GM19043 (cell line): ENCODE measurements at regions not wholly inside any gene's neighbourhood (a gene's known extent, or its start where the extent isn't known, plus 50 kb on each side); places are given as distances from the start of the nearest gene placed in this dataset.
"Not testable (repeated sequence)": the region's sequence is repeated elsewhere in the genome, so short reads cannot be mapped to it uniquely, and the experiment has no call there.

Source experiments
- ATAC-seq: cut with Tn5 transposase; IDR thresholded peaks from one replicate; pipeline ENCODE4 v1.9.1; 2021; ENCODE audit warnings: low read depth; ENCODE audit not compliant: unreplicated experiment

DNA sequence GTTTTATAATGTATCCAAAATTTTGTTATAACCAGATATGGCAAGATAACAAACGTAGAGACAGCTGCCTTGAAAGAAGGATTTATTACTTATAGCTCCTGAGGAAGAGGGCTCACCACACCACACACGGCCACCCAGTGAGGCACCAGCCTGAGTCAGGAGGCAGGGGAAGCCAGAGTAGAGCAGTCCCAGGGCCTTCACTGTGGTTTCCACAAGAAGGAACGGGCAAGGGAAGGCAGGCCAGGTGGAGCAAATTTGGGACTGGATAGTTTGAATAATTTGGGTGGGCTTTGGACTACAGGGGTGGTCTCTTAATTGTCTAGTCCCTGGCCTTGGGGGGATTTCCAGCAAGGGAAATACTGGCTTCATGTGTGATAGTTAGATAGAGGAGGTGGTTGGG is 72.5 kb downstream of the RRAGC start:
- no peak for ATAC-seq

- ATAC-seq, result no peak
These were observed 73.5 kb downstream of the RRAGC start for GRCh38 chr1:38786040-38786436.

DNA sequence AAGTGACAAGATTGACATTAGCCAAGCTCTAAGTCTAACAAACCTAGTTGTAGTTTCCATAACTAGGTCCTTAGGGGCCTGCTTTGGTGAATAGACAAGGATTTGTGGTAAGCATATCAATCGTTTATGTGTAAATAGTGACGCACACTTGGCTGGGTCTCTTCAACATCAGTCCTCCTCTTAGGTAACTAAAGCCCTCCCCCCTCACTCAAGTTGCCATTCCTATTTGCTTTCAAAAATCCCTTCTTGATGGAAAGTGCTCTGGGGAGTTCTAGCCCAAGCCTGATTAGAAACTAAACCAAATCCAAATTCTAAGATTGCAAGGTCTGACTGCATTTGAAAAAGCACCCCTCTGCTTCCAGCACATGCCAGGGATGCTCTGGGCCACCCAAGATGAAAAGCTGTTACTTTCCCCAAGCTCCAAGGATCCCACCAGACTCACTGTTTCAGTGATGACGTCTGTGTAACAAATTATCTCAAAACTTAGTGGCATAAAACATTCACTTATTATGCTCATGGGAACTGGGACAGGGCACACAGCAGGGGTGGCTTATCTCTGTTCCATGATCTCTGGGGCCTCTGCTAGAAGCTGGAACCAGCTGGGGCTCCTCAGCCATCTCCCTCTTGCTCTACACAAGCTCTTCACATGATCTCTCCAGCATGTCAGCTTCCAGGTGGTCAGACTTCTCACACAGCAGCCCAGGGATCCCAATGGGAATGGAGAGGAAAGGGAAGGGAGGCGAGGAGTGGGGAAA is 74.1 kb downstream of the RRAGC start:
- ATAC-seq, result no peak

GRCh38 chr1:38784452-38785284 is 74.9 kb downstream of the RRAGC start:
- ATAC-seq, result no peak

GRCh38 chr1:38783640-38784229 is 75.8 kb downstream of the RRAGC start:
- ATAC-seq, result no peak

DNA sequence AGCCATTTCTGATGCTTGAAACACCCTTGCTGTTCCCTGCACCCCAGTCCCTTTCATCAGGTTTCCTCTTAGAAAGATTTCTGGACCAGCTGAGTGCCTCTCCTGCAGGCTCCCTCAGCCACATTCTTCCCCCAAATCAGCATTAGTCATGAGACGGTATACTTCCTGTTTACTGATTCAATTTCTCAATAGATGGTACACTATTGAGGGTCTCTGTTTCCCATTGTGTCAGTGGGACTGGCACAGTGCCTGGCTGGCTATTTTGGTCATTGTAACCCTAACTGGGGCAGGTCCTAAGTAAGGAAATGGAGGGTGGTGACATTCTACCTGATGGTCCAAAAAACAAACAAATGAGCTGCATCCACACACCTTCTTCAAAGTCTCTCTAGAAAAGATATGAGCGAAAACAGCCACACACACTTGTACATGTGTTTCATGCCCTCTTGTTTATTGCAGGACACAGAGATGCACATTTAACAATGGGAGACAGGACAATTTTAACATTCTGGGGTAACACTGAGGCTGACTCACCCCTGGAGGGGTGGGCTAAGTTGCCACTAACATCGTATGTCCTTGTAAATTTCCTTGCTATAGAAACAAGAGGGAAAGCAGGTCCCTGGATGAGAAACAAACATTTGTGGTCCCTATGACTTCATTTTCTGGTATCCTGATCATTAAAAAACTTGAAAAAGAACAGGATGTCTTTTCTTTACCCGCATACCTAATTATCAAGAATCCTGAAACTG is 77.5 kb downstream of the RRAGC start:
- no peak for ATAC-seq

DNA sequence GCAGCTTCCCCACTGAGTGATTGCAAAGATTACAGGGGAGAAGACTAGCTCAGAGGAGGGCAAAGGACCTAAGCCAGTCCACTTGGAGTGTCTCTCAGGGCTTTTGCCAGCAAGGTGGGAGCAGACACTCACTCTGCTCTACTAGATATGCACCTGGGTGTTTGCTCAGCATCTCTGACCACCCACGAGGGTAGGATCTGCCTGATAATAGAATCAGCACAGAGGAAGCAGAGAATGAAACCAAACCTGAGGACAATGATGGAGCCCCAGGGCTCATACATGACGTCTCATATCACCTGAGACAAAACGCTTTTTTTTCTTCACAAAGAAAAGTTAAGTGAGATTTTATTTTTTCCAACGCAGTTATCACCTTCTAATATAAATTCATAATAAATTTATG is 79.4 kb downstream of the RRAGC start:
- ATAC-seq, result no peak

GRCh38 chr1:38779491-38779890 is 80.1 kb downstream of the RRAGC start:
- no peak for ATAC-seq

DNA sequence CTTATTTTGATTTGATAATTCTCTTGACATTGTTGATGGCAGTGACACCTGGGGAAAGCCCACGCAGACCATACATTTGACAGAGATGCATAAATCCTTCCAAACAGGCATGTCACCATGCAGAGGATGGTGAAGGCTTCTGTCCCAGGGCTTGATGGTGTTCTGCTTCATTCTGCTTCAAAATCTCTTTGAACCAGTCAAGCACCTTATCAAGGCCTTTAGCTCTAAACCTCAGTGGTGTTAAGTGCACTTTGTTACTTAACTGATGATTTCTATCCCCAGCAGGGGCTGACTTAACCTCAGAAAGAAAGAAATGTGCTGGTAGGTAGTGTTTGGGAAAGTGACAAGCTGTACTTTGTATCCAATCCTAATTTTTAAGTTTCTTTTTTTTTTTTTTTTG is 81.1 kb downstream of the RRAGC start:
- ATAC-seq, result no peak

- ATAC-seq, result no peak
These were observed 81.5 kb downstream of the RRAGC start for GRCh38 chr1:38778051-38778450.

DNA sequence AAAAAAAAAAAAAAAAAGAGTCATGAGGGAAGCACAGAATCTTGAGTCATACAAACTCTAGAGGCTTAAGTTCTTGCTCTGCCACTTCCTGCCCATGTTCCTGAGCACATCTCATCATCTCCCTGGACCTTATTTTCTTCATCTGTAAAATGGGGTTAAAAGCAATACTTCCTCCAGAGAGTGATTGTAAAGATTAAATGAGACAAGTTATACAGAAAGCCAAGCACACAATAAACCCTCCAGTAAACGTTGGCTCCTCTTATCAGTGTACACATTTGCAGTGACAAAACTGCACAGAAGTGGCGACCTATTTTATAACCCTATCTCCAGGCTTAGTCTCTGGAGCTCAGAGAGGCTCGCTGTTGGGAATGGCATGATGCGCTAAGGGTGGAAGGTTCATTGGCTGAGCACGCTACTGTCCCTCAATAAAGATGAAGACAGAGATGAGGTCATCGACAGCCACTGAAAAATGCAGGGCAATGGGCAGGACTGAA is 82.1 kb downstream of the RRAGC start:
- ATAC-seq, result no peak

GRCh38 chr1:38776466-38777065 is 83.0 kb downstream of the RRAGC start:
- ATAC-seq, result no peak

GRCh38 chr1:38775175-38775845 is 84.3 kb downstream of the RRAGC start:
- ATAC-seq, result no peak

DNA sequence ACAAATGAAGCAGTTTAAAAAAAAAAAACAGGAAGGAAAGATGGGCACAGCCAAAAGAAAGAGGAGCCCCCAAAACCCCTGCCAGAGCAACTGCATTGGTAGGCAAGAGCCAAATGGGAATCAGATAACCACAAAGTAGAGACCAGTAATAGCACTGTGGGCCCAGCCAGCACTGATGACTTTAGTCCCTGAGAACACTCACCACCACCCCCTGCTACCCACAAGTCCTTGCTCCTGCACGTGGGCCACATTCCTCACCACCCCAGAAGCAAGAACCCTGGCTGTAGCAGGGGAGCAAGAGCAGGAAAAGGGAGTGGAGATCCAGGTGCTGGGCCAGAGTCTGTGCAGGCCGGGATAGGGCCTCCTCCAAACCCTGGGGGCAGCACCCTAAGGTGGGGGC is 86.1 kb downstream of the RRAGC start:
- ATAC-seq, result no peak

- ATAC-seq, result no peak
These were observed 86.6 kb downstream of the RRAGC start for GRCh38 chr1:38772953-38773352.

- ATAC-seq, result no peak
These were observed 87.5 kb downstream of the RRAGC start for GRCh38 chr1:38772026-38772425.

- not testable (repeated sequence) for ATAC-seq
These were observed 88.9 kb downstream of the RRAGC start for GRCh38 chr1:38770516-38771173.

DNA sequence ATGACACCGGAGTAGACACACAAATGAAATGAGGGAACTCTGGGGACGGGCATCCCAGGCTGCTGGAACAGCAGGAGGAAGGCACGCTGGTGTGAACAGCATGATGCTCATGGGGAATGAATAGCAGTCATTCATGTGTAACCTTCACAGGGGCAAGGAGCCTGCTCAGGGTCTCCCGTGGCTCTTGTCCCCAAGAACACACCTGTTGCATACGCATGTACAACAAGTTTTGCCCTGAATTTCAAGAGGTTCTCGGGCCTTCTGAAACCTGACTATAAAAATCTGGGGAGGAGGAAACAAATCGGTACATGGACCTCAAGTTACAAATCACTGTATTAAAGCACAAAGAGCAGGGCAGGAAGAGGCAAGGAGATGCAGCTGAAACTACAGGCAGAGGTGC is 93.4 kb downstream of the RRAGC start:
- no peak for ATAC-seq

GRCh38 chr1:38763121-38763520 is 96.5 kb downstream of the RRAGC start:
- no peak for ATAC-seq
